Stimulated activated CD8-positive, alpha-beta memory T cell treated with anti-CD3 and anti-CD28 coated beads, Interleukin-15, amount 100 ng/mL, for 4 hours (primary cell): ENCODE measurements at regions not wholly inside any gene's neighbourhood (a gene's known extent, or its start where the extent isn't known, plus 50 kb on each side); places are given as distances from the start of the nearest gene placed in this dataset.
"Not testable (repeated sequence)": the region's sequence is repeated elsewhere in the genome, so short reads cannot be mapped to it uniquely, and the experiment has no call there.

ENCODE experiments used
- DNase-seq, 2 donors: peaks; one replicate each; pipeline ENCODE4 v3.0.0-alpha.2; 2020; ENCODE audit warnings: low read depth in 2 of 2

- DNase-seq: no peak
Measured at GRCh38 chr5:159588941-159589340, 258.7 kb upstream of the IL12B start.

- no peak for DNase-seq
Measured at GRCh38 chr5:159593518-159594073, 263.3 kb upstream of the IL12B start.

- DNase-seq: not testable (repeated sequence)
Measured at GRCh38 chr5:159595561-159595960, 265.3 kb upstream of the IL12B start.

GRCh38 chr5:159601216-159601615, 270.9 kb upstream of the IL12B start:
- DNase-seq: no peak

GRCh38 chr5:159602434-159602833, 272.1 kb upstream of the IL12B start:
- DNase-seq: no peak

- no peak for DNase-seq
Measured at GRCh38 chr5:159605585-159605984, 275.3 kb upstream of the IL12B start.

GRCh38 chr5:159609359-159609758, 279.1 kb upstream of the IL12B start:
- DNase-seq: no peak

- no peak for DNase-seq
Measured at GRCh38 chr5:159610966-159611579, 280.8 kb upstream of the IL12B start.

- DNase-seq: no peak
Measured at GRCh38 chr5:159616952-159617351, 286.7 kb upstream of the IL12B start.

- no peak for DNase-seq
Measured at GRCh38 chr5:159619826-159620225, 289.5 kb upstream of the IL12B start.

- no peak for DNase-seq
Measured at GRCh38 chr5:159620853-159621540, 290.7 kb upstream of the IL12B start.

GRCh38 chr5:159628703-159629102, 287.6 kb upstream of the ADRA1B start:
- no peak for DNase-seq

GRCh38 chr5:159629158-159629557, 287.1 kb upstream of the ADRA1B start:
- no peak for DNase-seq

GRCh38 chr5:159630545-159630944, 285.7 kb upstream of the ADRA1B start:
- DNase-seq: no peak

GRCh38 chr5:159631001-159631400, 285.3 kb upstream of the ADRA1B start:
- no peak for DNase-seq

- no peak for DNase-seq
Measured at GRCh38 chr5:159632866-159633265, 283.4 kb upstream of the ADRA1B start.

GRCh38 chr5:159638481-159638880, 277.8 kb upstream of the ADRA1B start:
- DNase-seq: no peak

- no peak for DNase-seq
Measured at GRCh38 chr5:159638954-159639559, 277.2 kb upstream of the ADRA1B start.

- no peak for DNase-seq
Measured at GRCh38 chr5:159639590-159639989, 276.7 kb upstream of the ADRA1B start.

- no peak for DNase-seq
Measured at GRCh38 chr5:159640446-159640845, 275.8 kb upstream of the ADRA1B start.

GRCh38 chr5:159640921-159641320, 275.4 kb upstream of the ADRA1B start:
- no peak for DNase-seq

- DNase-seq: no peak
Measured at GRCh38 chr5:159641371-159642039, 274.8 kb upstream of the ADRA1B start.
